GM10248 (cell line): ENCODE measurements at regions not wholly inside any gene's neighbourhood (a gene's known extent, or its start where the extent isn't known, plus 50 kb on each side); places are given as distances from the start of the nearest gene placed in this dataset.
"Not testable (repeated sequence)": the region's sequence is repeated elsewhere in the genome, so short reads cannot be mapped to it uniquely, and the experiment has no call there.

Source experiments
- CTCF ChIA-PET: fragments of 300-600 bp; sonication (Branson Sonifier 250); formaldehyde crosslinking; extraction: SDS; loops from one replicate; lab custom pipeline; 2021; ENCODE audit warnings: antibody characterized with exemption; lab: Yijun Ruan, JAX
- POLR2A ChIA-PET: fragments of 350-650 bp; sonication (Branson Sonifier 250); formaldehyde crosslinking; extraction: SDS; loops from one replicate; lab custom pipeline; 2020; ENCODE audit warnings: antibody characterized with exemption; lab: Yijun Ruan, JAX
- DNase-seq: peaks from one replicate; pipeline ENCODE4 v3.0.0; 2012; ENCODE audit errors: extremely low spot score
- TF ChIP-seq, protein P1 (sequence below): IDR thresholded peaks from 2 replicates; pipeline ENCODE4 v1.5.1; 2012; ENCODE audit warnings: mild to moderate bottlenecking, low read depth; ENCODE audit errors: extremely low read depth, missing control alignments, control extremely low read depth

- no peak for DNase-seq
- TF ChIP-seq, protein P1, sequence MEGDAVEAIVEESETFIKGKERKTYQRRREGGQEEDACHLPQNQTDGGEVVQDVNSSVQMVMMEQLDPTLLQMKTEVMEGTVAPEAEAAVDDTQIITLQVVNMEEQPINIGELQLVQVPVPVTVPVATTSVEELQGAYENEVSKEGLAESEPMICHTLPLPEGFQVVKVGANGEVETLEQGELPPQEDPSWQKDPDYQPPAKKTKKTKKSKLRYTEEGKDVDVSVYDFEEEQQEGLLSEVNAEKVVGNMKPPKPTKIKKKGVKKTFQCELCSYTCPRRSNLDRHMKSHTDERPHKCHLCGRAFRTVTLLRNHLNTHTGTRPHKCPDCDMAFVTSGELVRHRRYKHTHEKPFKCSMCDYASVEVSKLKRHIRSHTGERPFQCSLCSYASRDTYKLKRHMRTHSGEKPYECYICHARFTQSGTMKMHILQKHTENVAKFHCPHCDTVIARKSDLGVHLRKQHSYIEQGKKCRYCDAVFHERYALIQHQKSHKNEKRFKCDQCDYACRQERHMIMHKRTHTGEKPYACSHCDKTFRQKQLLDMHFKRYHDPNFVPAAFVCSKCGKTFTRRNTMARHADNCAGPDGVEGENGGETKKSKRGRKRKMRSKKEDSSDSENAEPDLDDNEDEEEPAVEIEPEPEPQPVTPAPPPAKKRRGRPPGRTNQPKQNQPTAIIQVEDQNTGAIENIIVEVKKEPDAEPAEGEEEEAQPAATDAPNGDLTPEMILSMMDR: no peak
- ChIA-PET POLR2A (no interaction called here), CTCF (interaction anchor here (1.0 kb wide), 1 partner anchor 13 kb away, joined by 3 read pairs; no protein-coding TSS in a partner anchor)
Observed at GRCh38 chr5:89690331-89690730, 719.2 kb downstream of the CETN3 start.

DNA sequence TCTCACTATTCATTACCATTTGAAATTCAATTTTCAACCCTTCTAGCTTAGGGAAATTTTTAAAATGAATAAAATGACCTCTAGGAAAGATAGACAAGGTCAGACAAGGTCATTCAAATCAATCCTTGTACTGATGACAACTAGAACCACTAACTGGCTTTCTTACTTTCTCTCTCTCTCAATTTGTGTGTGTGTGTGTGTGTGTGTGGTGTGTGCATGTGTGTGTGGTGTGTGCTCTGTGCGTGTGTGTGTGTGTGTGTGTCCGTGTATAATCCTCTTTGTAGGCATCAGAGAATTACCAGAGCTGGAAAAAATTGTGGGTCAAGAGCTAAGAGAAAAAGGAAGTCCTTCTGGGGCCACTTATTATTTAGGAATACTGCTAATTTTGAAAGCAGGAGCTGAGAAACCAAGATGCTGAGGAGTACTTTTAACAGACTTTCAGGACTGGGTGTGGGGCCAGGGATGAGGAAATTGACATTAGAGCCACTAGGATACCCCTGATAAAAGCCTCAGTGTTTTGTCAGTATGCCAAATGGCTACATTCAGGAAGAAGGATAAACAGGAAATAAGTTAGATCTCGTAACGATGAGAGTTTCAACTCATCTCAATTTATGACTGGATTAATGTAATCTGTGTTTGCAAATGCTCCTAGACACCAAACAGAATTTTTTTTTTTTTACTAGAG lies 723.3 kb downstream of the CETN3 start:
- POLR2A ChIA-PET: no interaction called here
- CTCF ChIA-PET: no interaction called here
- TF ChIP-seq, protein P1: no peak
- DNase-seq: no peak

- TF ChIP-seq, protein P1: no peak
- DNase-seq: no peak
- ChIA-PET CTCF (interaction anchor here (0.8 kb wide), 2 partner anchors 10 to 16 kb away, joined by 3 read pairs; no protein-coding TSS in a partner anchor), POLR2A (no interaction called here)
Observed at GRCh38 chr5:89676634-89677033, 732.9 kb downstream of the CETN3 start.

- TF ChIP-seq, protein P1: no peak
- ChIA-PET CTCF (no interaction called here), POLR2A (no interaction called here)
- no peak for DNase-seq
Observed at GRCh38 chr5:89673019-89673418, 736.5 kb downstream of the CETN3 start.

DNA sequence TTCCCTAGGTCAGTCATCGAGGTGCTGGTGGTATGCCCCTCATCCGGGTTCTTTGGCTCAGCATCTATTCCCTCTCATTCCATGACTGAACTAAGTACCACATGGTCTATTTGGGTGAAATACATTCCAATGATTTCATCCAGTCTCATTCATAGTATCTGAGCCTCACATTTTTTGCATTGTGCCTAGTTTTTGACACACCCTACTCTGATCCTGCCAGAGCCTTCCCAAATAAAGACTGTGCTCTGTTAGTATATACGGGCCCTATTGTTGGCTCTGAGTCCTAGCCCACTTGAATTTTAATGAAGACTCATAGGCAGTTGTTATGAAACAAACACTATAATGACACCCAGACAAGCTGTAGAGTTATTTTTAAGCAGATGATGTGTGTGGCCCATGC lies 740.7 kb downstream of the CETN3 start:
- ChIA-PET CTCF (no interaction called here), POLR2A (no interaction called here)
- DNase-seq: no peak
- TF ChIP-seq, protein P1: no peak

GRCh38 chr5:89662499-89662898 lies 747.1 kb downstream of the CETN3 start:
- no peak for DNase-seq
- ChIA-PET CTCF (interaction anchor here (1.3 kb wide), 1 partner anchor 16 kb away, joined by 3 read pairs; no protein-coding TSS in a partner anchor), POLR2A (no interaction called here)
- TF ChIP-seq, protein P1: no peak

DNA sequence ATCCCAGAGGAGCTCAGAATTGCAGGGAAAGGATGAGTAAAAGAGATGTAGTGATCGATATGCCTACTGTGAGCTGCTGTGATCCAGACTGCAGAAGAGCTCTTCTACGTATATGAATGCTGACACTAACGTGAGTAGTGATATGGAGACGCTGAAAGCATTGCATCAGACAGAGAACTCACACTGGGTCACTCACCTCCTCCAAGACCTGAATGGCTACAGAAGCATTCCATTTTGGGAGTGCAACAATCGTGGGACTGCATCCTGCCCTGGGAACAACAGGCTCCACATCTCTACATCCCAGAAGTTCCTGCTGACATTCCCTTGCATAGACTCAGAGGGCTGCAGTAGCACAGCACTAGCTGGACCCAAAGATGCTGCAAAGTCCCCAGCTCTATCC lies 755.9 kb upstream of the MEF2C start:
- DNase-seq: no peak
- ChIA-PET POLR2A (no interaction called here), CTCF (interaction anchor here (0.9 to 1.8 kb wide), 2 partner anchors 8 to 99 kb away, joined by 3 to 8 read pairs; no protein-coding TSS in a partner anchor)
- TF ChIP-seq, protein P1: no peak

DNA sequence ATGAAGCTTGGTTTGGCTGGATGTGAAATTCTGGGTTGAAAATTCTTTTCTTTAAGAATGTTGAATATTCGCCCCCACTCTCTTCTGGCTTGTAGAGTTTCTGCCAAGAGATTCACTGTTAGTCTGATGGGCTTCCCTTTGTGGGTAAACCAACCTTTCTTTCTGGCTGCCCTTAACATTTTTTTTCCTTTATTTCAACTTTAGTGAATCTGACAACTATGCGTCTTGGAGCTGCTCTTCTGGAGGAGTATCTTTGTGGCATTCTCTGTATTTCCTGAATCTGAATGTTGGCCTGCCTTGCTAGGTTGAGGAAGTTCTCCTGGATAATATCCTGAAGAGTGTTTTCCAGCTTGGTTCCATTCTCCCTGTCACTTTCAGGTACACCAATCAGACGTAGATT lies 751.2 kb upstream of the MEF2C start:
- CTCF ChIA-PET, DNase-seq, POLR2A ChIA-PET: not testable (repeated sequence)

DNA sequence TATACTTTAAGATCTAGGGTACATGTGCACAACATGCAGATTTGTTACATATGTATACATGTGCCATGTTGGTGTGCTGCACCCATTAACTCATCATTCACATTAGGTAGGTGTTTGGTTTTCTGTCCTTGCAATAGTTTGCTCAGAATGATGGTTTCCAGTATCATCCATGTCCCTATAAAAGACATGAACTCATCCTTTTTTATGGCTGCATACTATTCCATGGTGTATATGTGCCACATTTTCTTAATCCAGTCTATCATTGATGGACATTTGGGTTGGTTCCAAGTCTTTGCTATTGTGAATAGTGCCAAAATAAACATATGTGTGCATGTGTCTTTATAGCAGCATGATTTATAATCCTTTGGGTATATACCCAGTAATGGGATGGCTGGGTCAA lies 747.1 kb upstream of the MEF2C start:
- POLR2A ChIA-PET, CTCF ChIA-PET, DNase-seq: not testable (repeated sequence)
